LNCaP clone FGC (cell line): ENCODE measurements at regions not wholly inside any gene's neighbourhood (a gene's known extent, or its start where the extent isn't known, plus 50 kb on each side); places are given as distances from the start of the nearest gene placed in this dataset.

ENCODE experiments used
- DNase-seq: peaks from one replicate; pipeline ENCODE4 v3.0.0-alpha.2; 2011; ENCODE audit warnings: low read depth
- H3K4me3 ChIP-seq: 2 replicates; pipeline ENCODE4 v1.5.1; 2011; ENCODE audit warnings: mild to moderate bottlenecking, low read depth, low read length, control low read depth
- CTCF ChIP-seq: IDR thresholded peaks from 2 replicates; pipeline ENCODE4 v1.5.1; 2012; ENCODE audit warnings: mild to moderate bottlenecking; ENCODE audit not compliant: control insufficient read depth, insufficient read depth; ENCODE audit errors: extremely low read depth

GRCh38 chr10:120800528-120801323 lies 50.4 kb upstream of the WDR11 start:
- DNase-seq: no peak
- no peak overlapping the region for H3K4me3 ChIP-seq

More at GRCh38 chr10:120800528-120801323, 50.4 kb upstream of the WDR11 start:
- no peak for TF ChIP-seq CTCF
